ENCODE measurements at regions not wholly inside any gene's neighbourhood (a gene's known extent, or its start where the extent isn't known, plus 50 kb on each side); places are given as distances from the start of the nearest gene placed in this dataset.
"Not testable (repeated sequence)": the region's sequence is repeated elsewhere in the genome, so short reads cannot be mapped to it uniquely, and the experiment has no call there.

DNA sequence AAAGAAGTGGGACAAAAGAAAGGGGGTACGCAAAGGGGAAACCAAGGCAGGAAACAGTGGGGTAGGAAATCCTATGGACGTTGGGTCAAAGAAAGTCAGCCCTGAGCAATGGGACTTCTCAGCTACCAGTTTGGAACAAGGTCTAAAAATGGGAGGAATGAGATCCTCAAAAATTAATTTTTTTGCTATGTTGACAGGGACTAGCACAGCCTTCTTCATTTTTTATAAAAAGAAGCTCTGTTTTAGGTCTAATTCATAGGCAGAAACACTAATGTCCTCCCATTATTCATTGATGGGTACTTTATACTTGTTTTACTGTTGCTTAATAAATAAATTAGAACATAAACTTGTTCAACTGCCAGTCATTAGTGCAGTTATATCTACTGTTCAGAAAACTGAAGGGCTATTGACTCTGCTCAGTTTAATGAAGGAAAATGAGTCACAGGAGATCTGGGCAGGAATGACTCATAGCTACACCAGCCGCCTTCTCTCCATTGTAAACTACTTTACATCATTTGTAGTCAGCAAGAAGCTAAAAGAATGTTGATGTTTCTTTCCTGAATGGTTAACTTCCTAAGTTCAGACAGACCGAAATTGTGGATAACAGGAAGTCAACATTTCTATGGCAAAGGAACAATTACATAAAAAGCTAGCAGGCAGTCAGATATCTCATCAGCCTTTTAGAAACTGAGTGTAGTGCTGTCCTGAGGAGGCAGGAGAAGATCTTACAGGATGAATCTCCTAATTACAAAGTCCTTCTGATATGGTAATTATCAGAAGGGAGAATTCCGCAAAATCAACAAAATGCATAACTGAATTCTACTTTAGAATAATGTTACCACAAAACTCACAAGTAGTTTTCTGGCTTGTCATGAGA is 356.4 kb upstream of the PKN2 start:
- FAIRE-seq (no peak), DNase-seq (ENCODE audit: insufficient read length, low spot score) (no peak)
- TF ChIP-seq POLR2A (IDR thresholded peaks at IDR 0.05; ENCODE audit: low read depth, low read length) (no peak), POLR2AphosphoS5 (IDR thresholded peaks at IDR 0.05; ENCODE audit: low read depth, low read length) (no peak), SPI1 (IDR thresholded peaks at IDR 0.05; ENCODE audit: low read depth, low read length) (no peak), TAF1 (IDR thresholded peaks at IDR 0.05; ENCODE audit: low read depth, low read length) (no peak)

DNA sequence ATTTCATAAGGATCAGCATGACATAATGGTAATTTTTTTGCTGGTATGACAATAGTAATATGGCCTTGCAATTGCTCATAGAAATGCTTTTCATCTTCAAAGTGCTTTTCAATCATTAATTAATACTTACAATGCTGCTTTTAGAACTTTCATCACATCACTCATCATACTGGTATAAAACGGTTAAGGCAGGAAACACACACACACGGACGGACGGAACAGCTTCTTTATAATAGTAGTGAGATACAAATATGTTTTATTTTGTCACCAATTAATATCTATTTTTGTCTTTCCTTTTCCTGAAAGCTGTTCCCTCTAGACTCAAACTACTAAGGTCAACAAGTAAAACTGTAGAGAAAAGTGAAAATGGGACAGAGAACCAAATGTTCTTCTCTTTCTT is 353.9 kb upstream of the PKN2 start:
- FAIRE-seq (no peak), DNase-seq (ENCODE audit: insufficient read length, low spot score) (no peak)
- no peak for TF ChIP-seq POU2F2 (IDR thresholded peaks at IDR 0.05; ENCODE audit: low read depth, low read length)

DNA sequence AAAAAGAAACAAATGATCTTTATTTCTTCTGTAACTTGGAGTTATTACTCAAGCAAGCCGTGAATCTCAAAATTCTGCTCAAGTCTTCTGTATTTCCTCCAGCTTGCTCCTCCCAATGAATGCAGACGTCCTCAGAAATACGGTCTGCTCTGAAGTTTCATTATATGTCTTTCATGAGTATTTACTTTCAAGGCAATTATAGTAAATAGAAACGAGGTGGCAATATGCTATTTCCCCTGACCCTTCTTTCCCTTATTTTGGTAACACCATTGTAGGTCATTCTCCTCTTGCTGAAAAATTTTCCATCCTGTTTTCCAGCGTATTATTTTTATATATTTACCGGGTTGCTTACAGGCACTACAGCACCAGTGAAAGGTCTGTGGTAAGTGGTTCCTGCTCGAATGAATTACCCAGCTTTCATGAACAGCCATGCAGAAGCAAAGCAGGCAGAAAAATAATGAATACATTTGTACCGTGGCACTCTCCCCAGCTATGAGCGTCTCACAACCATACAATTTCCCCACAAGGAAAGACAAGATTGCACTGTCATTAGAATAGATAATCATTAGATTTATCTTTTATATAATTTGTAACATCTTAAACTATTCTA is 350.9 kb upstream of the PKN2 start:
- FAIRE-seq = no peak
- no peak for TF ChIP-seq POLR2AphosphoS5 (IDR thresholded peaks at IDR 0.05; ENCODE audit: low read depth, low read length)
- no peak for TF ChIP-seq POU2F2 (IDR thresholded peaks at IDR 0.05; ENCODE audit: low read depth, low read length)
- no peak for TF ChIP-seq PAX5 (IDR thresholded peaks at IDR 0.05; ENCODE audit: insufficient read depth, low read length, severe bottlenecking)
- TF ChIP-seq SPI1 (IDR thresholded peaks at IDR 0.05; ENCODE audit: low read depth, low read length) = no peak
- TF ChIP-seq POLR2A (IDR thresholded peaks at IDR 0.05; ENCODE audit: low read depth, low read length) = no peak
- TF ChIP-seq TAF1 (IDR thresholded peaks at IDR 0.05; ENCODE audit: low read depth, low read length) = no peak

DNA sequence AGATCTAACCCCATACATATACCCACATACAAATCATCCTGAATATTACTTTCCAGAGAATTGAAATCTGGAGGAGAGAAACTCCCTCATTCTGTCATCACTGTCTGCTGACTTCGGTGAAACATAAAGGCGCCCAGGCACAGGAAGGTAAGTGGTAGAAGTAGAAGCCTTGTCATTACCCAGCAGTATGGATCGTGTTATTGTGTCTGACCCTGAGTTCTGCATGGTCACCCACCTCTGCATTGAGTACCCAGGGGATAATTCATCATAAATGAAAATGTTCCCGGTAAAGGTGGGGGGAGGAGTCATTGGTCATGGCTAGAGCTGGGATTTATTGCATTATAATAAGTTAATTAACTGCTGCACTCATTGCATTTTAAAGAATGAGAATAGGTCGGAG is 342.6 kb upstream of the PKN2 start:
- FAIRE-seq = no peak
- TF ChIP-seq POU2F2 (IDR thresholded peaks at IDR 0.05; ENCODE audit: low read depth, low read length) = no peak
- no peak for TF ChIP-seq SPI1 (IDR thresholded peaks at IDR 0.05; ENCODE audit: low read depth, low read length)
- TF ChIP-seq TAF1 (IDR thresholded peaks at IDR 0.05; ENCODE audit: low read depth, low read length) = no peak
- no peak for TF ChIP-seq POLR2A (IDR thresholded peaks at IDR 0.05; ENCODE audit: low read depth, low read length)
- TF ChIP-seq POLR2AphosphoS5 (IDR thresholded peaks at IDR 0.05; ENCODE audit: low read depth, low read length) = no peak
- TF ChIP-seq PAX5 (IDR thresholded peaks at IDR 0.05; ENCODE audit: insufficient read depth, low read length, severe bottlenecking) = no peak

More for the DNA sequence above, 350.9 kb upstream of the PKN2 start:
- DNase-seq (ENCODE audit: insufficient read length, low spot score) = no peak

DNA sequence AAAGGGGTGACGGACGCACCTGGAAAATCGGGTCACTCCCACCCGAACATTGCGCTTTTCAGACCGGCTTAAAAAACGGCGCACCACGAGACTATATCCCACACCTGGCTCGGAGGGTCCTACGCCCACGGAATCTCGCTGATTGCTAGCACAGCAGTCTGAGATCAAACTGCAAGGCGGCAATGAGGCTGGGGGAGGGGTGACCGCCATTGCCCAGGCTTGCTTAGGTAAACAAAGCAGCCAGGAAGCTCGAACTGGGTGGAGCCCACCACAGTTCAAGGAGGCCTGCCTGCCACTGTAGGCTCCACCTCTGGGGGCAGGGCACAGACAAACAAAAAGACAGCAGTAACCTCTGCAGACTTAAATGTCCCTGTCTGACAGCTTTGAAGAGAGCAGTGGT is 342.0 kb upstream of the PKN2 start:
- FAIRE-seq; DNase-seq (ENCODE audit: insufficient read length, low spot score): not testable (repeated sequence)

More for the DNA sequence above, 342.6 kb upstream of the PKN2 start:
- no peak for DNase-seq (ENCODE audit: insufficient read length, low spot score)

DNA sequence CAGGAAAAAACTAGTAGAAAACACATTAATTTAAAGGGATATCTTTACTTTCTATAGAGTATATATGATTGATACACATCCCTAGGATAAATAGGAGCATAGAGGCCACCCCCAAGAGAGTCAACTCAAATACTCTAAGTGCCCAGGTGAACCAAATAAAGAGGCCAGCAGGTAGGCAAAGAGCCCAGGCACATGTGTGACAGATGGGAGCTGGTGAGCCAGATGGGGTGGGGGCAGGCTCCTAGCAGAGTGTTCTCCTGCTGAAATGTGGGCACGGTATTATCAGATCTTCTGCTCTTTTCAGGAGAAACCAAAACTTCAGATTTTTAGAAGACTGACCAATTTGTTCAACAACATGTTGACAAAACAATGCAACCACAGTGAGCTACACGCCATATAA is 333.4 kb upstream of the PKN2 start:
- DNase-seq (ENCODE audit: insufficient read length, low spot score) (no peak), FAIRE-seq (no peak)

DNA sequence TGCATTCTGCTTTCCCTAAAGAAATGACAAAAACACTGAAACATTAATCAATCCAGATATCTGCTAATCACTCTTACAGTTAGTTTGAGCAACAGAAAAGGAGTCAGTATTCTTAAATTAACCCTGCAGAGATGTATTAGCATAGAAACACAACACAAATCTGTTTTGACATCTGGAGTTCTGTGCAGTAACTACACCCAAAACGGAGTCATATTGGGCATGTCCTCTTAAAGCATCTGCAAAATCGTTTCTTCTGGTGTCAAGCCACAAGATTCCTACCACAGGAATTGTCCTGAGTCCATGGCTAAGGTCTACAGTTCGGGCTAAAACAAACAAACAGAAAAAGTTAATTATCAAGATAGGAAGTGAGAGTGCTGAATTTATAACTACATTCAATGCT is 332.1 kb upstream of the PKN2 start:
- FAIRE-seq (no peak), DNase-seq (ENCODE audit: insufficient read length, low spot score) (no peak)
- TF ChIP-seq SPI1 (IDR thresholded peaks at IDR 0.05; ENCODE audit: low read depth, low read length) (no peak), POLR2AphosphoS5 (IDR thresholded peaks at IDR 0.05; ENCODE audit: low read depth, low read length) (no peak), PAX5 (IDR thresholded peaks at IDR 0.05; ENCODE audit: insufficient read depth, low read length, severe bottlenecking) (no peak), POU2F2 (IDR thresholded peaks at IDR 0.05; ENCODE audit: low read depth, low read length) (no peak), TAF1 (IDR thresholded peaks at IDR 0.05; ENCODE audit: low read depth, low read length) (no peak), POLR2A (IDR thresholded peaks at IDR 0.05; ENCODE audit: low read depth, low read length) (no peak)

More for the DNA sequence above, 333.4 kb upstream of the PKN2 start:
- TF ChIP-seq POLR2A (IDR thresholded peaks at IDR 0.05; ENCODE audit: low read depth, low read length) (no peak), POU2F2 (IDR thresholded peaks at IDR 0.05; ENCODE audit: low read depth, low read length) (no peak), SPI1 (IDR thresholded peaks at IDR 0.05; ENCODE audit: low read depth, low read length) (no peak), TAF1 (IDR thresholded peaks at IDR 0.05; ENCODE audit: low read depth, low read length) (no peak), PAX5 (IDR thresholded peaks at IDR 0.05; ENCODE audit: insufficient read depth, low read length, severe bottlenecking) (no peak), POLR2AphosphoS5 (IDR thresholded peaks at IDR 0.05; ENCODE audit: low read depth, low read length) (no peak)

DNA sequence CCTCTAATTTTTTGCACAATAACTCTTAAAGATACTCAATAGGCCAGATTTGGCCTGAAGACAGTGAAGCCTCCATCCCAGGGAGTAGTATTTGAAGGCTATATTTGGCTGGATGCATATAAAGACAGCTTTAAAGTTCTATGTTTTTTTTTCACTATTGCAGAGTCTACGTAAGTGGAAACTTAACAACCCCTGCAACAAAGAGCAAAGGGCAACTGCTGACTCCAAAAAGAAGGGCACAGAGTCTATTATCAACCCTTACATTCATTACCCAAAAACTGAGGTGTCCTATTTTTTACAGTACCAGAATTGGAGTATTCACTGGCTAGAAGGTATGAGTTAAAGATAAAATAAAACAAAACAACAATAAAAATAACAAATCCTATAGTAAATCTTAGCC is 329.8 kb upstream of the PKN2 start:
- FAIRE-seq = no peak
- TF ChIP-seq POU2F2 (IDR thresholded peaks at IDR 0.05; ENCODE audit: low read depth, low read length) (no peak), POLR2AphosphoS5 (IDR thresholded peaks at IDR 0.05; ENCODE audit: low read depth, low read length) (no peak), POLR2A (IDR thresholded peaks at IDR 0.05; ENCODE audit: low read depth, low read length) (no peak)
- DNase-seq (ENCODE audit: insufficient read length, low spot score) = no peak

DNA sequence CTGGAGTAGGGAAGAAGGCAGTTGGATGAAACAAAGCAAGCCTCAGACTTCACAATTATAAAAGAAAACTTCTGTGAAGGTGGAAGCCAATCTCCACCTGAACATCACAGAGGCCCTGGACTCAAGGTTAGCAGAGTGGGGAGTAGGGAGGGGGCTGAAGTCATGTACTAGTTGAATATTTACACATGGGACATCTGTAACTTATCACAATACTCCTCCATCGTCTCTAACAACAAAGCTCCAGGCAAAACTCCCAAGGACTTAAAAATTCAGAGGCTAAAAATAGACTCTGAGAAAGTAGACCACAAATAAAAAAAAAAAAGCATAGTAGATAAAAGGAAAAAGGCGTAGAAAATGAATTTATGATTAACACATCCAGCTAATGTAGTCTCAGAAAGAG is 326.3 kb upstream of the PKN2 start:
- FAIRE-seq (no peak), DNase-seq (ENCODE audit: insufficient read length, low spot score) (no peak)
- TF ChIP-seq POU2F2 (IDR thresholded peaks at IDR 0.05; ENCODE audit: low read depth, low read length) = no peak
- TF ChIP-seq SPI1 (IDR thresholded peaks at IDR 0.05; ENCODE audit: low read depth, low read length) = no peak
- TF ChIP-seq TAF1 (IDR thresholded peaks at IDR 0.05; ENCODE audit: low read depth, low read length) = no peak
- TF ChIP-seq POLR2A (IDR thresholded peaks at IDR 0.05; ENCODE audit: low read depth, low read length) = no peak
- TF ChIP-seq POLR2AphosphoS5 (IDR thresholded peaks at IDR 0.05; ENCODE audit: low read depth, low read length) = no peak
- TF ChIP-seq PAX5 (IDR thresholded peaks at IDR 0.05; ENCODE audit: insufficient read depth, low read length, severe bottlenecking) = no peak

DNA sequence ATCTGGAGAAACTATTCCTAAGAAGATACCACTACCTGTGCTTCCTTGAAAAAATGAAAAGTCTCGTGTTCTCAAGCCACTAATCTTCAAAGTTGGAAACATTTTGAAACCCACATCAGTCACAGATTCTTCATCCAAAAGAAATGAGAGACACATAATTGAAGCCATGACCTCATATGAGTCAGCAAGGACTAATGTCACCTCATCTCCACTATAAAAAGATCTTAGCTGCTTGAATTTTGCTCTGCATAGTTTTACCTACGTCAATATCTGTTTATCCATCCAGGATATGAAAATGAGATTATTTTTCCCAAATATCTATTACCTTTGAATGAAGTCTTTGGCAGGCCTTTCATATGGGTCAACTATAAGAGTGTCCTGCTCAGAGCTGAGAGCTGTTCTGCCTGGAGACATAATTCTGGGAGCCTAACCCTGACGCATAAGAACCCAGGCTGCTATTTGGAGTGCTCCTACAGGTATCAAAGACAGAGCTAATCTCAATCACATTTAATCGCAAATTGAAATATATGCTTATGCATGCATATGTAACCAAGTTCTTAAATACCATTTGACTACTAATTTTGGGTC is 312.5 kb upstream of the PKN2 start:
- FAIRE-seq (no peak), DNase-seq (ENCODE audit: insufficient read length, low spot score) (no peak)
- no peak for TF ChIP-seq SPI1 (IDR thresholded peaks at IDR 0.05; ENCODE audit: low read depth, low read length)
- no peak for TF ChIP-seq TAF1 (IDR thresholded peaks at IDR 0.05; ENCODE audit: low read depth, low read length)
- no peak for TF ChIP-seq POLR2AphosphoS5 (IDR thresholded peaks at IDR 0.05; ENCODE audit: low read depth, low read length)
- TF ChIP-seq POU2F2 (IDR thresholded peaks at IDR 0.05; ENCODE audit: low read depth, low read length) = no peak
- no peak for TF ChIP-seq POLR2A (IDR thresholded peaks at IDR 0.05; ENCODE audit: low read depth, low read length)
- TF ChIP-seq PAX5 (IDR thresholded peaks at IDR 0.05; ENCODE audit: insufficient read depth, low read length, severe bottlenecking) = no peak
